PC-3 (cell line): ENCODE measurements at regions not wholly inside any gene's neighbourhood (a gene's known extent, or its start where the extent isn't known, plus 50 kb on each side); places are given as distances from the start of the nearest gene placed in this dataset.

Experiments used
- ATAC-seq: fragments of 200-7000 bp; cut with Tn5 transposase; 2 replicates; pipeline ENCODE4 v1.9.1; 2020; ENCODE audit warnings: mild to moderate bottlenecking, moderate library complexity
- BruUV-seq: library from RNA; stranded (reverse); fragments of 400-500 nt; replicated peaks from 2 replicates; lab custom pipeline; 2021; lab: Mats Ljungman, UMichigan
- CTCF ChIA-PET: fragments of 300-600 bp; sonication (Branson Sonifier 250); formaldehyde crosslinking; loops from one replicate; lab custom pipeline; 2022; ENCODE audit warnings: antibody characterized with exemption; lab: Charles Lee
- POLR2A ChIA-PET: fragments of 300-600 bp; sonication (Branson Sonifier 250); formaldehyde crosslinking; loops from one replicate; lab custom pipeline; 2022; ENCODE audit warnings: antibody characterized with exemption; ENCODE audit not compliant: unreplicated experiment; lab: Charles Lee
- DNase-seq: peaks from one replicate; pipeline ENCODE4 v3.0.0-alpha.2; 2015
- H2AFZ ChIP-seq: fragments of 300-600 bp; sonication (generic); 2 replicates; pipeline ENCODE4 v1.6.0; 2016; ENCODE audit warnings: antibody characterized with exemption, low read length
- H3F3A ChIP-seq: fragments of 300-600 bp; sonication (generic); one replicate; pipeline ENCODE4 v1.6.0; 2017; ENCODE audit warnings: antibody characterized with exemption, low read length, control low read depth, mild to moderate bottlenecking; ENCODE audit not compliant: unreplicated experiment
- H3K27ac ChIP-seq: fragments of 300-600 bp; sonication (generic); 2 replicates; pipeline ENCODE4 v1.5.1; 2016; ENCODE audit warnings: mild to moderate bottlenecking, low read length
- H3K27me3 ChIP-seq: fragments of 300-600 bp; sonication (generic); 2 replicates; pipeline ENCODE4 v1.6.1; 2016; ENCODE audit warnings: low read length, mixed read lengths
- H3K36me3 ChIP-seq: fragments of 300-600 bp; sonication (generic); 2 replicates; pipeline ENCODE4 v1.6.1; 2016; ENCODE audit warnings: low read depth, mixed run types, low read length, mixed read lengths
- H3K4me1 ChIP-seq: fragments of 300-600 bp; sonication (generic); 2 replicates; pipeline ENCODE4 v1.5.1; 2016; ENCODE audit warnings: low read length; ENCODE audit not compliant: insufficient read depth
- H3K4me2 ChIP-seq: fragments of 300-600 bp; sonication (generic); 2 replicates; pipeline ENCODE4 v1.6.0; 2016; ENCODE audit warnings: low read length
- H3K4me3 ChIP-seq: fragments of 300-600 bp; sonication (generic); 2 replicates; pipeline ENCODE4 v1.5.1; 2016; ENCODE audit warnings: mild to moderate bottlenecking, low read length, mixed read lengths
- H3K79me2 ChIP-seq: fragments of 300-600 bp; sonication (generic); 2 replicates; pipeline ENCODE4 v1.6.1; 2017; ENCODE audit warnings: low read length, mixed read lengths
- H3K9ac ChIP-seq: fragments of 300-600 bp; sonication (generic); 2 replicates; pipeline ENCODE4 v1.6.0; 2016; ENCODE audit warnings: mild to moderate bottlenecking, low read length
- H3K9me2 ChIP-seq: fragments of 300-600 bp; sonication (generic); replicated peaks from 2 replicates; pipeline ENCODE4 v1.6.1; 2016; ENCODE audit warnings: mixed run types, low read length, mixed read lengths
- H3K9me3 ChIP-seq: fragments of 300-600 bp; sonication (generic); 2 replicates; pipeline ENCODE4 v1.6.1; 2016; ENCODE audit warnings: low read length, mixed read lengths
- H4K20me1 ChIP-seq: fragments of 300-600 bp; sonication (generic); 2 replicates; pipeline ENCODE4 v1.6.1; 2016; ENCODE audit warnings: low read length, mixed read lengths
- EZH2 ChIP-seq: fragments of 300-600 bp; sonication (generic); IDR thresholded peaks from one replicate; pipeline ENCODE4 v1.6.1; 2017; ENCODE audit warnings: antibody characterized with exemption, mild to moderate bottlenecking, low read length; ENCODE audit not compliant: unreplicated experiment
- EZH2phosphoT487 ChIP-seq: fragments of 300-600 bp; sonication (generic); IDR thresholded peaks from 2 replicates; pipeline ENCODE4 v1.6.1; 2018; ENCODE audit warnings: mild to moderate bottlenecking, antibody characterized with exemption, low read length, borderline replicate concordance
- intact Hi-C: fragments of 100-400 bp; cut with micrococcal nuclease; formaldehyde crosslinking; loops from 2 replicates; pipeline ENCODE4 v1.9.0; 2023
- TF ChIP-seq, protein P1 (sequence below): fragments of 300-600 bp; sonication (generic); conservative IDR thresholded peaks from 2 replicates; pipeline ENCODE4 v1.5.1; 2017; ENCODE audit warnings: antibody characterized with exemption, low read depth, mild to moderate bottlenecking, low read length

- no peaks in the 10 kb centered on the region for H3K27me3 ChIP-seq
- H3K4me2 ChIP-seq = no peak overlapping the region
- DNase-seq = no peak
- POLR2A ChIA-PET = no interaction called here
- intact Hi-C loops = loop anchor here (10.0 kb wide), 2 partner anchors 51 to 329 kb away; no protein-coding TSS in a partner anchor
- no TSS peak for BruUV-seq
- no peak overlapping the region for H2AFZ ChIP-seq
- ATAC-seq = no peak
- H3K36me3 ChIP-seq = no peaks in the 10 kb centered on the region
- H3K9ac ChIP-seq = no peak overlapping the region
- H3K4me3 ChIP-seq = no peak overlapping the region
- CTCF ChIA-PET = no interaction called here
- no peaks in the 10 kb centered on the region for H3K79me2 ChIP-seq
- TF ChIP-seq, protein P1, sequence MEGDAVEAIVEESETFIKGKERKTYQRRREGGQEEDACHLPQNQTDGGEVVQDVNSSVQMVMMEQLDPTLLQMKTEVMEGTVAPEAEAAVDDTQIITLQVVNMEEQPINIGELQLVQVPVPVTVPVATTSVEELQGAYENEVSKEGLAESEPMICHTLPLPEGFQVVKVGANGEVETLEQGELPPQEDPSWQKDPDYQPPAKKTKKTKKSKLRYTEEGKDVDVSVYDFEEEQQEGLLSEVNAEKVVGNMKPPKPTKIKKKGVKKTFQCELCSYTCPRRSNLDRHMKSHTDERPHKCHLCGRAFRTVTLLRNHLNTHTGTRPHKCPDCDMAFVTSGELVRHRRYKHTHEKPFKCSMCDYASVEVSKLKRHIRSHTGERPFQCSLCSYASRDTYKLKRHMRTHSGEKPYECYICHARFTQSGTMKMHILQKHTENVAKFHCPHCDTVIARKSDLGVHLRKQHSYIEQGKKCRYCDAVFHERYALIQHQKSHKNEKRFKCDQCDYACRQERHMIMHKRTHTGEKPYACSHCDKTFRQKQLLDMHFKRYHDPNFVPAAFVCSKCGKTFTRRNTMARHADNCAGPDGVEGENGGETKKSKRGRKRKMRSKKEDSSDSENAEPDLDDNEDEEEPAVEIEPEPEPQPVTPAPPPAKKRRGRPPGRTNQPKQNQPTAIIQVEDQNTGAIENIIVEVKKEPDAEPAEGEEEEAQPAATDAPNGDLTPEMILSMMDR = no peak
- H4K20me1 ChIP-seq = no peaks in the 10 kb centered on the region
- no peaks in the 10 kb centered on the region for H3K9me2 ChIP-seq
- H3F3A ChIP-seq = no peaks in the 10 kb centered on the region
- no peak overlapping the region for H3K27ac ChIP-seq
- H3K4me1 ChIP-seq = no peaks in the 10 kb centered on the region
- no peaks in the 10 kb centered on the region for H3K9me3 ChIP-seq
Observed at GRCh38 chr12:34295366-34296142, 273.3 kb downstream of the ALG10 start.

DNA sequence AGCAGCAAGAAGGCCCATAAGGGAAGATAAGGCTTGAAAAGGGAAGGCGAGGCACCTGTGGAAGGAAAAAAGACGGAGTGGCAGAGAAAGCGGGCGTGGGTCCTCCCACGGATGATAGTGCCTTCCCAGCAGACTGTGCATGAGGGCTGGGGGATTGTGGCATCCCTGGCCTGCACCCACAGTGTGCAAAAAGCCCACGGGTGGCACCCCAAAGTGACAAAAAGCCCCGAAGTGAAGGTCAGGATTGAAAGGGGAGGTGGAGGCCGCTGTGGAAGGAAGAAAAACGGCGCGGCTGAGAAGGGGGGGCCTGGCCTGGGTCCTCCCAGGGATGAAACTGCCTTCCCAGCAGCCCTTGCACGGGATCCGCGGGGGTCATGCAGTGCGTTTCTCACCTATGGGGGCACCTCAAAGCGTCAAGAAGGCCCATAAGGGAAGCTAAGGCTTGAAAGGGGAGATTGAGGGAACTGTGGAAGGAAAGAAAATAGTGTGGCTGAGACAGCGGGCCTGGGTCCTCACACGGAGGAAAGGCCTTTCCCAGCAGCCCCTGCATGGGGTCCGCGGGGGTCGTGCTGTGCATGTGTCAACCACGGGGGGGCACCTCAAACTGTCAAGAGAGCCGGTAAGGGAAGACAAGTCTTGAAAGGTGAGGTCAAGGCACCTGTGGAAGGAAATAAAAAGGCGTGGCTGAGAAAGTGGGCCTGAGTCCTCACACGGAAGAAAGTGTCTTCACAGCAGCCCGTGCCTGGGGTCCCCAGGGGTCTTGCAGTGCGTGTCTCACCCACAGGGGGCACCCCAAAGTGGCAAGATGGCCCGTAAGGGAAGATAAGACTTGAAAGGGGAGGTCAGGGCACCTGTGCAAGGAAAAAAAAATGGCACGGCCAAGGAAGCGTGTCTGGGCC is 274.1 kb downstream of the ALG10 start:
- BruUV-seq = no TSS peak
- Histone ChIP-seq H3F3A (no peaks in the 10 kb centered on the region), H3K9me3 (no peaks in the 10 kb centered on the region), H3K36me3 (no peaks in the 10 kb centered on the region), H3K79me2 (no peaks in the 10 kb centered on the region), H3K4me1 (no peaks in the 10 kb centered on the region), H3K27me3 (no peaks in the 10 kb centered on the region), H3K4me3 (no peak overlapping the region), H3K27ac (no peak overlapping the region), H3K9me2 (no peaks in the 10 kb centered on the region), H2AFZ (no peak overlapping the region), H4K20me1 (no peaks in the 10 kb centered on the region), H3K4me2 (no peak overlapping the region), H3K9ac (no peak overlapping the region)
- ATAC-seq (no peak), DNase-seq (no peak)
- intact Hi-C loops = loop anchor here (10.0 kb wide), 2 partner anchors 52 to 328 kb away; no protein-coding TSS in a partner anchor
- TF ChIP-seq EZH2 (no peak), EZH2phosphoT487 (no peak)
- TF ChIP-seq, protein P1 = no peak
- CTCF ChIA-PET = no interaction called here
- POLR2A ChIA-PET = no interaction called here
